HCT116 (cell line): ENCODE measurements at regions not wholly inside any gene's neighbourhood (a gene's known extent, or its start where the extent isn't known, plus 50 kb on each side); places are given as distances from the start of the nearest gene placed in this dataset.

Experiments
- ATAC-seq: fragments of 200-7000 bp; cut with Tn5 transposase; 2 replicates; pipeline ENCODE4 v1.9.1; 2020; ENCODE audit warnings: mild to moderate bottlenecking, moderate library complexity
- BruUV-seq: library from RNA; stranded (reverse); fragments of 400-500 nt; replicated peaks from 2 replicates; lab custom pipeline; 2021; lab: Mats Ljungman, UMichigan
- CTCF ChIA-PET: fragments of 300-600 bp; sonication (Branson Sonifier 250); formaldehyde crosslinking; loops from one replicate; lab custom pipeline; 2021; ENCODE audit warnings: antibody characterized with exemption; lab: Charles Lee
- POLR2A ChIA-PET: fragments of 300-600, 350-600 bp; sonication (Branson Sonifier 250); formaldehyde crosslinking; loops from one replicate; lab custom pipeline; 2021; ENCODE audit warnings: antibody characterized with exemption; lab: Charles Lee
- RAD21 ChIA-PET, 2 experiments: fragments of 300-600 bp; sonication (Branson Sonifier 250); formaldehyde crosslinking; loops; one replicate each; lab custom pipeline; 2023; ENCODE audit warnings: low total read pairs in 2 of 2; ENCODE audit not compliant: uncharacterized antibody in 2 of 2, unreplicated experiment in 2 of 2, low non-redundant PET in 1 of 2; lab: Charles Lee
- DNase-seq: peaks from one replicate; pipeline ENCODE4 v3.0.0-alpha.2; 2010; ENCODE audit warnings: low read depth, low spot score
- H2AFZ ChIP-seq: fragments of 200-600 bp; shearing (Covaris generic), sonication (generic); 2 replicates; pipeline ENCODE4 v1.6.1; 2017; ENCODE audit warnings: low read depth, mixed run types, mixed read lengths, antibody characterized with exemption, low read length; ENCODE audit not compliant: poor library complexity, severe bottlenecking
- H3K27ac ChIP-seq: 2 replicates; pipeline ENCODE4 v1.5.1; 2012; ENCODE audit warnings: low read depth, low read length
- H3K27me3 ChIP-seq: fragments of 200-600 bp; sonication (generic); 2 replicates; pipeline ENCODE4 v1.6.1; 2016; ENCODE audit warnings: mixed run types, low read length, mixed read lengths; ENCODE audit not compliant: insufficient read depth
- H3K36me3 ChIP-seq, 2 experiments: fragments of 200-500 bp in 1 of 2; fragments of 200-600 bp in 1 of 2; sonication (Bioruptor generic) in 1 of 2; sonication (generic) in 1 of 2; 2 replicates each; pipeline versions ENCODE4 v1.5.1 to v1.6.1; 2014 to 2016; ENCODE audit warnings: low read length in 2 of 2, inconsistent platforms in 1 of 2, mixed read lengths in 1 of 2, mixed run types in 1 of 2; ENCODE audit not compliant: insufficient read depth in 2 of 2, control insufficient read depth in 1 of 2
- H3K4me1 ChIP-seq, 2 experiments: fragments of 200-600 bp in 1 of 2; sonication (generic) in 1 of 2; 2 replicates each; pipeline versions ENCODE4 v1.5.1 to v1.6.1; 2012 to 2017; ENCODE audit warnings: low read length in 2 of 2, inconsistent platforms in 1 of 2, mild to moderate bottlenecking in 1 of 2, mixed read lengths in 1 of 2, mixed run types in 1 of 2, moderate library complexity in 1 of 2; ENCODE audit not compliant: insufficient read depth in 2 of 2, control insufficient read depth in 1 of 2
- H3K4me2 ChIP-seq: fragments of 200-600 bp; sonication (generic); 2 replicates; pipeline ENCODE4 v1.6.1; 2017; ENCODE audit warnings: mixed run types, low read length, mixed read lengths
- H3K4me3 ChIP-seq, 2 experiments: fragments of 200-600 bp in 1 of 2; sonication (generic) in 1 of 2; replicated peaks in 1 of 2; 2 replicates each; pipeline ENCODE4 v1.5.1; 2011 to 2016; ENCODE audit warnings: low read length in 2 of 2, control low read depth in 1 of 2, low read depth in 1 of 2, mild to moderate bottlenecking in 1 of 2, mixed read lengths in 1 of 2, mixed run types in 1 of 2
- H3K79me2 ChIP-seq: fragments of 200-600 bp; sonication (generic); 2 replicates; pipeline ENCODE4 v1.6.1; 2017; ENCODE audit warnings: mild to moderate bottlenecking, mixed run types, low read length, moderate library complexity, mixed read lengths; ENCODE audit not compliant: insufficient read depth
- H3K9ac ChIP-seq: fragments of 200-600 bp; sonication (generic); 2 replicates; pipeline ENCODE4 v1.6.1; 2016; ENCODE audit warnings: low read length, mixed read lengths
- H3K9me2 ChIP-seq: fragments of 200-600 bp; sonication (generic), shearing (Covaris generic); 2 replicates; pipeline ENCODE4 v1.6.1; 2017; ENCODE audit warnings: mixed run types, mild to moderate bottlenecking, moderate library complexity; ENCODE audit not compliant: insufficient read depth
- H3K9me3 ChIP-seq, 2 experiments: fragments of 200-500 bp in 1 of 2; fragments of 200-600 bp in 1 of 2; sonication (Bioruptor generic) in 1 of 2; sonication (generic) in 1 of 2; 2 replicates each; pipeline ENCODE4 v1.6.1; 2014 to 2017; ENCODE audit warnings: low read length in 2 of 2, mixed read lengths in 2 of 2, inconsistent platforms in 1 of 2, low read depth in 1 of 2, mild to moderate bottlenecking in 1 of 2, mixed run types in 1 of 2, moderate library complexity in 1 of 2; ENCODE audit not compliant: control insufficient read depth in 1 of 2, insufficient read depth in 1 of 2
- H4K20me1 ChIP-seq: fragments of 200-600 bp; sonication (generic), shearing (Covaris generic); 2 replicates; pipeline ENCODE4 v1.6.1; 2017; ENCODE audit warnings: mixed run types, mild to moderate bottlenecking, moderate library complexity; ENCODE audit not compliant: insufficient read depth
- CBX3 ChIP-seq: IDR thresholded peaks from 2 replicates; pipeline ENCODE4 v1.6.1; 2012; ENCODE audit warnings: low read depth
- CEBPB ChIP-seq: IDR thresholded peaks from 2 replicates; pipeline ENCODE4 v1.6.1; 2012; ENCODE audit warnings: low read depth
- EZH2 ChIP-seq: fragments of 200-600 bp; sonication (generic); IDR thresholded peaks from 2 replicates; pipeline ENCODE4 v1.6.1; 2017; ENCODE audit warnings: antibody characterized with exemption, mixed run types
- EZH2phosphoT487 ChIP-seq: fragments of 200-600 bp; IDR thresholded peaks from 2 replicates; pipeline ENCODE4 v1.6.1; 2018; ENCODE audit warnings: antibody characterized with exemption, borderline replicate concordance
- FOSL1 ChIP-seq: IDR thresholded peaks from 2 replicates; pipeline ENCODE4 v1.6.1; 2012; ENCODE audit warnings: low read depth
- JUND ChIP-seq: IDR thresholded peaks from 2 replicates; pipeline ENCODE4 v1.6.1; 2012
- POLR2A ChIP-seq: IDR thresholded peaks from 2 replicates; pipeline ENCODE4 v1.7.0; 2011; ENCODE audit warnings: borderline replicate concordance; ENCODE audit not compliant: insufficient read depth, insufficient read length; ENCODE audit errors: extremely low read depth
- RAD21 ChIP-seq: IDR thresholded peaks from 2 replicates; pipeline ENCODE4 v1.6.1; 2012; ENCODE audit warnings: low read depth, mild to moderate bottlenecking
- SIN3A ChIP-seq: IDR thresholded peaks from 2 replicates; pipeline ENCODE4 v1.6.1; 2012; ENCODE audit warnings: low read depth
- YY1 ChIP-seq: IDR thresholded peaks from 2 replicates; pipeline ENCODE4 v1.6.1; 2011; ENCODE audit warnings: low read length, low read depth, moderate library complexity, mild to moderate bottlenecking; ENCODE audit not compliant: insufficient replicate concordance; ENCODE audit errors: extremely low read depth
- ZFX ChIP-seq: fragments of 450-650 bp; IDR thresholded peaks from 2 replicates; pipeline ENCODE4 v1.6.1; 2017
- ZNF274 ChIP-seq: fragments of 200-500 bp; sonication (Bioruptor generic); IDR thresholded peaks from 2 replicates; pipeline ENCODE4 v1.6.1; 2014; ENCODE audit warnings: mild to moderate bottlenecking, low read depth, low read length, inconsistent platforms
- intact Hi-C: fragments of 100-400 bp; cut with micrococcal nuclease; formaldehyde crosslinking; loops from 2 replicates; pipeline ENCODE4 v1.10.0; 2022
- TF ChIP-seq, protein P1 (sequence below), 3 experiments: fragments of 200-600 bp in 1 of 3; sonication (generic) in 1 of 3; IDR thresholded peaks in 2 of 3; conservative IDR thresholded peaks in 1 of 3; 2 replicates each; pipeline ENCODE4 v1.5.1; 2012 to 2017; ENCODE audit warnings: low read depth in 2 of 3, low read length in 2 of 3, antibody characterized with exemption in 1 of 3, borderline replicate concordance in 1 of 3, control low read depth in 1 of 3, mild to moderate bottlenecking in 1 of 3, mixed read lengths in 1 of 3, mixed run types in 1 of 3, moderate library complexity in 1 of 3; ENCODE audit not compliant: insufficient read depth in 1 of 3
- TF ChIP-seq, protein P2 (sequence below): IDR thresholded peaks from 2 replicates; pipeline ENCODE4 v1.6.1; 2012
- TF ChIP-seq, protein P3 (sequence below): IDR thresholded peaks from 2 replicates; pipeline ENCODE4 v1.6.1; 2012
- TF ChIP-seq, protein P4 (sequence below): IDR thresholded peaks from 2 replicates; pipeline ENCODE4 v1.6.1; 2011; ENCODE audit warnings: mild to moderate bottlenecking, low read length, moderate library complexity; ENCODE audit not compliant: insufficient replicate concordance; ENCODE audit errors: extremely low read depth
- TF ChIP-seq, protein P5 (sequence below): IDR thresholded peaks from 2 replicates; pipeline ENCODE4 v1.6.1; 2012; ENCODE audit warnings: low read depth

DNA sequence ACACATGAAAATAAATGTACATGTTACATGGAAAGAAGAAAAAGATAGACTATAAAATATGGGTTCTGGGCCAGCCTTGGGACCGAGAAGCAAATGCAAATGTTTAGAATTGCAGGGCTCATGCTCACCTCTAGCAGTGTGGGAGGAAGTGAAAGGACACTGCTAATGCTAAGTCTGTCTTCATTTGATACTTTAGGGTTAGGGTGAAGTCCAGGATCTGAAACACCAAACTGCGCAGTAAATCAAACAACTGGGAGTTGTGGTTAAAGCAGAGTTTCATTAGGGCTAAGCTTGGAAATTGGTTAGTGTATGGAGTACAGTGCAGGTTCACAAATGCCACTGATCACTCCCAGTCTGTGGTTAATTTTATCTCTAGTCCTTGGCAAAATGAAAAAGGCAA lies 73.2 kb upstream of the PDK4 start:
- Histone ChIP-seq H3K4me3 (no peak overlapping the region), H2AFZ (no peak overlapping the region), H3K4me2 (no peak overlapping the region), H3K27me3 (no peaks in the 10 kb centered on the region), H3K9me2 (no peaks in the 10 kb centered on the region), H3K9ac (no peak overlapping the region), H3K4me1 (no peaks in the 10 kb centered on the region), H3K27ac (no peak overlapping the region), H4K20me1 (no peaks in the 10 kb centered on the region), H3K79me2 (no peaks in the 10 kb centered on the region), H3K9me3 (no peaks in the 10 kb centered on the region), H3K36me3 (no peaks in the 10 kb centered on the region)
- BruUV-seq = no TSS peak
- POLR2A ChIA-PET = no interaction called here
- TF ChIP-seq ZNF274 (no peak), RAD21 (no peak), JUND (no peak), POLR2A (no peak), FOSL1 (no peak), YY1 (no peak), CBX3 (no peak), ZFX (no peak), EZH2phosphoT487 (no peak), EZH2 (no peak), CEBPB (no peak), SIN3A (no peak)
- TF ChIP-seq, protein P1, sequence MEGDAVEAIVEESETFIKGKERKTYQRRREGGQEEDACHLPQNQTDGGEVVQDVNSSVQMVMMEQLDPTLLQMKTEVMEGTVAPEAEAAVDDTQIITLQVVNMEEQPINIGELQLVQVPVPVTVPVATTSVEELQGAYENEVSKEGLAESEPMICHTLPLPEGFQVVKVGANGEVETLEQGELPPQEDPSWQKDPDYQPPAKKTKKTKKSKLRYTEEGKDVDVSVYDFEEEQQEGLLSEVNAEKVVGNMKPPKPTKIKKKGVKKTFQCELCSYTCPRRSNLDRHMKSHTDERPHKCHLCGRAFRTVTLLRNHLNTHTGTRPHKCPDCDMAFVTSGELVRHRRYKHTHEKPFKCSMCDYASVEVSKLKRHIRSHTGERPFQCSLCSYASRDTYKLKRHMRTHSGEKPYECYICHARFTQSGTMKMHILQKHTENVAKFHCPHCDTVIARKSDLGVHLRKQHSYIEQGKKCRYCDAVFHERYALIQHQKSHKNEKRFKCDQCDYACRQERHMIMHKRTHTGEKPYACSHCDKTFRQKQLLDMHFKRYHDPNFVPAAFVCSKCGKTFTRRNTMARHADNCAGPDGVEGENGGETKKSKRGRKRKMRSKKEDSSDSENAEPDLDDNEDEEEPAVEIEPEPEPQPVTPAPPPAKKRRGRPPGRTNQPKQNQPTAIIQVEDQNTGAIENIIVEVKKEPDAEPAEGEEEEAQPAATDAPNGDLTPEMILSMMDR (IDR thresholded peaks at IDR 0.05 in 2 of 3, conservative IDR thresholded peaks at IDR 0.05 in 1 of 3; ENCODE audit: borderline replicate concordance in 1 of 3, insufficient read depth in 1 of 3, low read depth in 2 of 3, low read length in 2 of 3) = no peak
- TF ChIP-seq, protein P2, sequence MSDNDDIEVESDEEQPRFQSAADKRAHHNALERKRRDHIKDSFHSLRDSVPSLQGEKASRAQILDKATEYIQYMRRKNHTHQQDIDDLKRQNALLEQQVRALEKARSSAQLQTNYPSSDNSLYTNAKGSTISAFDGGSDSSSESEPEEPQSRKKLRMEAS = no peak
- TF ChIP-seq, protein P3, sequence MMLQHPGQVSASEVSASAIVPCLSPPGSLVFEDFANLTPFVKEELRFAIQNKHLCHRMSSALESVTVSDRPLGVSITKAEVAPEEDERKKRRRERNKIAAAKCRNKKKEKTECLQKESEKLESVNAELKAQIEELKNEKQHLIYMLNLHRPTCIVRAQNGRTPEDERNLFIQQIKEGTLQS = no peak
- TF ChIP-seq, protein P4, sequence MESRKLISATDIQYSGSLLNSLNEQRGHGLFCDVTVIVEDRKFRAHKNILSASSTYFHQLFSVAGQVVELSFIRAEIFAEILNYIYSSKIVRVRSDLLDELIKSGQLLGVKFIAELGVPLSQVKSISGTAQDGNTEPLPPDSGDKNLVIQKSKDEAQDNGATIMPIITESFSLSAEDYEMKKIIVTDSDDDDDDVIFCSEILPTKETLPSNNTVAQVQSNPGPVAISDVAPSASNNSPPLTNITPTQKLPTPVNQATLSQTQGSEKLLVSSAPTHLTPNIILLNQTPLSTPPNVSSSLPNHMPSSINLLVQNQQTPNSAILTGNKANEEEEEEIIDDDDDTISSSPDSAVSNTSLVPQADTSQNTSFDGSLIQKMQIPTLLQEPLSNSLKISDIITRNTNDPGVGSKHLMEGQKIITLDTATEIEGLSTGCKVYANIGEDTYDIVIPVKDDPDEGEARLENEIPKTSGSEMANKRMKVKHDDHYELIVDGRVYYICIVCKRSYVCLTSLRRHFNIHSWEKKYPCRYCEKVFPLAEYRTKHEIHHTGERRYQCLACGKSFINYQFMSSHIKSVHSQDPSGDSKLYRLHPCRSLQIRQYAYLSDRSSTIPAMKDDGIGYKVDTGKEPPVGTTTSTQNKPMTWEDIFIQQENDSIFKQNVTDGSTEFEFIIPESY = no peak
- TF ChIP-seq, protein P5, sequence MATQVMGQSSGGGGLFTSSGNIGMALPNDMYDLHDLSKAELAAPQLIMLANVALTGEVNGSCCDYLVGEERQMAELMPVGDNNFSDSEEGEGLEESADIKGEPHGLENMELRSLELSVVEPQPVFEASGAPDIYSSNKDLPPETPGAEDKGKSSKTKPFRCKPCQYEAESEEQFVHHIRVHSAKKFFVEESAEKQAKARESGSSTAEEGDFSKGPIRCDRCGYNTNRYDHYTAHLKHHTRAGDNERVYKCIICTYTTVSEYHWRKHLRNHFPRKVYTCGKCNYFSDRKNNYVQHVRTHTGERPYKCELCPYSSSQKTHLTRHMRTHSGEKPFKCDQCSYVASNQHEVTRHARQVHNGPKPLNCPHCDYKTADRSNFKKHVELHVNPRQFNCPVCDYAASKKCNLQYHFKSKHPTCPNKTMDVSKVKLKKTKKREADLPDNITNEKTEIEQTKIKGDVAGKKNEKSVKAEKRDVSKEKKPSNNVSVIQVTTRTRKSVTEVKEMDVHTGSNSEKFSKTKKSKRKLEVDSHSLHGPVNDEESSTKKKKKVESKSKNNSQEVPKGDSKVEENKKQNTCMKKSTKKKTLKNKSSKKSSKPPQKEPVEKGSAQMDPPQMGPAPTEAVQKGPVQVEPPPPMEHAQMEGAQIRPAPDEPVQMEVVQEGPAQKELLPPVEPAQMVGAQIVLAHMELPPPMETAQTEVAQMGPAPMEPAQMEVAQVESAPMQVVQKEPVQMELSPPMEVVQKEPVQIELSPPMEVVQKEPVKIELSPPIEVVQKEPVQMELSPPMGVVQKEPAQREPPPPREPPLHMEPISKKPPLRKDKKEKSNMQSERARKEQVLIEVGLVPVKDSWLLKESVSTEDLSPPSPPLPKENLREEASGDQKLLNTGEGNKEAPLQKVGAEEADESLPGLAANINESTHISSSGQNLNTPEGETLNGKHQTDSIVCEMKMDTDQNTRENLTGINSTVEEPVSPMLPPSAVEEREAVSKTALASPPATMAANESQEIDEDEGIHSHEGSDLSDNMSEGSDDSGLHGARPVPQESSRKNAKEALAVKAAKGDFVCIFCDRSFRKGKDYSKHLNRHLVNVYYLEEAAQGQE = no peak
- intact Hi-C loops = no loop called here
- no peak for DNase-seq
- RAD21 ChIA-PET = no interaction called here
- CTCF ChIA-PET = no interaction called here
- no peak for ATAC-seq
